Lower lobe of right lung (tissue), 2 donors: ENCODE measurements at regions not wholly inside any gene's neighbourhood (a gene's known extent, or its start where the extent isn't known, plus 50 kb on each side); places are given as distances from the start of the nearest gene placed in this dataset.

Experiments used
- ATAC-seq, 2 donors: fragments of 200-7000 bp; cut with Tn5 transposase; one replicate each; pipeline ENCODE4 v1.9.1; 2020 to 2022; ENCODE audit warnings: mild to moderate bottlenecking in 2 of 2, moderate library complexity in 2 of 2
- DNase-seq: peaks from one replicate; pipeline ENCODE4 v3.0.0-alpha.2; 2020
- H3K27ac ChIP-seq: fragments of 200-600 bp; one replicate; pipeline ENCODE4 v1.8.0; 2022
- H3K27me3 ChIP-seq: fragments of 200-600 bp; one replicate; pipeline ENCODE4 v1.8.0; 2022; ENCODE audit warnings: low read depth
- H3K36me3 ChIP-seq: fragments of 200-600 bp; one replicate; pipeline ENCODE4 v1.8.0; 2022; ENCODE audit warnings: mild to moderate bottlenecking
- H3K4me1 ChIP-seq: fragments of 200-600 bp; one replicate; pipeline ENCODE4 v1.8.0; 2022
- H3K4me3 ChIP-seq: fragments of 200-600 bp; one replicate; pipeline ENCODE4 v1.8.0; 2022; ENCODE audit warnings: mild to moderate bottlenecking
- H3K9me3 ChIP-seq: fragments of 200-600 bp; one replicate; pipeline ENCODE4 v1.8.0; 2022
- CTCF ChIP-seq: fragments of 200-600 bp; IDR thresholded peaks from one replicate; pipeline ENCODE4 v1.8.0; 2022; ENCODE audit warnings: antibody characterized with exemption, mild to moderate bottlenecking
- intact Hi-C: fragments of 100-400 bp; cut with DNase I; formaldehyde crosslinking; loops from one replicate; pipeline ENCODE4 v1.11.0; 2022
- donor health status: DM: no; HTN: yes; CAD: no; lungs with severe emphysema.

- Histone ChIP-seq H3K27me3 (no peaks in the 10 kb centered on the region), H3K4me3 (no peak overlapping the region), H3K9me3 (peaks cover 4% of the 10 kb centered on the region), H3K36me3 (no peaks in the 10 kb centered on the region), H3K27ac (no peak overlapping the region), H3K4me1 (no peaks in the 10 kb centered on the region)
- DNase-seq (no peak), ATAC-seq (no peak)
- no peak for TF ChIP-seq CTCF
- intact Hi-C loops = no loop called here
Measured at GRCh38 chr5:3414371-3414770, 181.3 kb upstream of the IRX1 start.

- intact Hi-C loops = no loop called here
- Histone ChIP-seq H3K9me3 (peaks cover 6% of the 10 kb centered on the region), H3K36me3 (no peaks in the 10 kb centered on the region), H3K4me1 (no peaks in the 10 kb centered on the region), H3K4me3 (no peak overlapping the region), H3K27me3 (no peaks in the 10 kb centered on the region), H3K27ac (no peak overlapping the region)
- DNase-seq (no peak), ATAC-seq (no peak)
- no peak for TF ChIP-seq CTCF
Measured at GRCh38 chr5:3412146-3412545, 183.5 kb upstream of the IRX1 start.

- DNase-seq (no peak), ATAC-seq (no peak)
- H3K9me3 ChIP-seq = peaks cover 6% of the 10 kb centered on the region
- intact Hi-C loops = no loop called here
- H3K4me3 ChIP-seq = no peak overlapping the region
- H3K4me1 ChIP-seq = no peaks in the 10 kb centered on the region
- no peaks in the 10 kb centered on the region for H3K36me3 ChIP-seq
- H3K27ac ChIP-seq = no peak overlapping the region
- no peak for TF ChIP-seq CTCF
- no peaks in the 10 kb centered on the region for H3K27me3 ChIP-seq
Measured at GRCh38 chr5:3411363-3411762, 184.3 kb upstream of the IRX1 start.

- DNase-seq (no peak), ATAC-seq (no peak)
- Histone ChIP-seq H3K9me3 (peaks cover 23% of the 10 kb centered on the region), H3K4me3 (no peak overlapping the region), H3K4me1 (no peaks in the 10 kb centered on the region), H3K36me3 (no peaks in the 10 kb centered on the region), H3K27me3 (no peaks in the 10 kb centered on the region), H3K27ac (no peak overlapping the region)
- TF ChIP-seq CTCF = no peak
- intact Hi-C loops = no loop called here
Measured at GRCh38 chr5:3401635-3402034, 194.0 kb upstream of the IRX1 start.

GRCh38 chr5:3400659-3401058 is 195.0 kb upstream of the IRX1 start:
- no peak for ATAC-seq
- H3K9me3 ChIP-seq = peaks cover 20% of the 10 kb centered on the region
- intact Hi-C loops = no loop called here

More at GRCh38 chr5:3400659-3401058, 195.0 kb upstream of the IRX1 start:
- H3K4me3 ChIP-seq = no peak overlapping the region
- DNase-seq = no peak
- H3K27ac ChIP-seq = no peak overlapping the region
- TF ChIP-seq CTCF = no peak
- no peaks in the 10 kb centered on the region for H3K4me1 ChIP-seq
- H3K27me3 ChIP-seq = no peaks in the 10 kb centered on the region
- H3K36me3 ChIP-seq = no peaks in the 10 kb centered on the region
